Inflammatory macrophage (primary cell): ENCODE measurements at regions not wholly inside any gene's neighbourhood (a gene's known extent, or its start where the extent isn't known, plus 50 kb on each side); places are given as distances from the start of the nearest gene placed in this dataset.
"Not testable (repeated sequence)": the region's sequence is repeated elsewhere in the genome, so short reads cannot be mapped to it uniquely, and the experiment has no call there.

Experiments used
- DNase-seq, 2 donors: peaks; one replicate each; pipeline ENCODE4 v3.0.0-alpha.2; 2020 to 2022

- no peak for DNase-seq
Measured at GRCh38 chr14:61154641-61155040, 126.5 kb downstream of the TMEM30B start.

- DNase-seq = peak; percentile 19 to 36
Measured at GRCh38 chr14:61153914-61154545, 127.1 kb downstream of the TMEM30B start.

- DNase-seq = no peak
Measured at GRCh38 chr14:61153431-61153830, 127.7 kb downstream of the TMEM30B start.

- DNase-seq = no peak
Measured at GRCh38 chr14:61152851-61153364, 128.2 kb downstream of the TMEM30B start.

- DNase-seq = no peak
Measured at GRCh38 chr14:61151251-61151650, 129.9 kb downstream of the TMEM30B start.

- no peak for DNase-seq
Measured at GRCh38 chr14:61150851-61151250, 130.3 kb downstream of the TMEM30B start.

- DNase-seq = no peak
Measured at GRCh38 chr14:61149896-61150295, 131.2 kb downstream of the TMEM30B start.

- no peak for DNase-seq
Measured at GRCh38 chr14:61148742-61149350, 132.3 kb downstream of the TMEM30B start.

GRCh38 chr14:61147831-61148549 lies 133.1 kb downstream of the TMEM30B start:
- no peak for DNase-seq

- no peak for DNase-seq
Measured at GRCh38 chr14:61147381-61147821, 133.7 kb downstream of the TMEM30B start.

GRCh38 chr14:61146899-61147298 lies 134.2 kb downstream of the TMEM30B start:
- DNase-seq = no peak

- no peak for DNase-seq
Measured at GRCh38 chr14:61145903-61146481, 135.1 kb downstream of the TMEM30B start.

GRCh38 chr14:61145034-61145902 lies 135.9 kb downstream of the TMEM30B start:
- no peak for DNase-seq

GRCh38 chr14:61144117-61145033 lies 136.8 kb downstream of the TMEM30B start:
- DNase-seq = not testable (repeated sequence)

GRCh38 chr14:61140872-61141271 lies 140.3 kb downstream of the TMEM30B start:
- DNase-seq = no peak

- DNase-seq = no peak
Measured at GRCh38 chr14:61140271-61140670, 140.9 kb downstream of the TMEM30B start.

GRCh38 chr14:61139006-61139599 lies 142.0 kb downstream of the TMEM30B start:
- DNase-seq = no peak

GRCh38 chr14:61132894-61133293 lies 148.2 kb downstream of the TMEM30B start:
- DNase-seq = no peak

- no peak for DNase-seq
Measured at GRCh38 chr14:61132336-61132735, 148.8 kb downstream of the TMEM30B start.

- DNase-seq = no peak
Measured at GRCh38 chr14:61130512-61131260, 149.6 kb downstream of the SLC38A6 start.
